Dermis blood vessel endothelial cell (primary cell): ENCODE measurements at regions not wholly inside any gene's neighbourhood (a gene's known extent, or its start where the extent isn't known, plus 50 kb on each side); places are given as distances from the start of the nearest gene placed in this dataset.
"Not testable (repeated sequence)": the region's sequence is repeated elsewhere in the genome, so short reads cannot be mapped to it uniquely, and the experiment has no call there.

Experiments used
- DNase-seq: peaks from one replicate; pipeline ENCODE4 v3.0.0; 2010

- DNase-seq, result no peak
These were observed 330.1 kb downstream of the PAPSS1 start for GRCh38 chr4:107389965-107390364.

GRCh38 chr4:107388736-107389274 lies 331.2 kb downstream of the PAPSS1 start:
- no peak for DNase-seq

GRCh38 chr4:107380836-107381438 lies 339.1 kb downstream of the PAPSS1 start:
- no peak for DNase-seq

- DNase-seq, result no peak
These were observed 339.8 kb downstream of the PAPSS1 start for GRCh38 chr4:107380190-107380589.

- peak; percentile 2 for DNase-seq
These were observed 340.8 kb downstream of the PAPSS1 start for GRCh38 chr4:107379054-107379869.

- no peak for DNase-seq
These were observed 340.2 kb upstream of the DKK2 start for GRCh38 chr4:107376293-107376692.

- no peak for DNase-seq
These were observed 330.8 kb upstream of the DKK2 start for GRCh38 chr4:107366900-107367299.

- DNase-seq, result no peak
These were observed 330.1 kb upstream of the DKK2 start for GRCh38 chr4:107366016-107366735.

- DNase-seq, result no peak
These were observed 327.0 kb upstream of the DKK2 start for GRCh38 chr4:107363125-107363524.

- DNase-seq, result no peak
These were observed 323.1 kb upstream of the DKK2 start for GRCh38 chr4:107359208-107359607.

- DNase-seq, result peak; percentile 41
These were observed 318.2 kb upstream of the DKK2 start for GRCh38 chr4:107354304-107354703.

GRCh38 chr4:107351196-107351595 lies 315.1 kb upstream of the DKK2 start:
- no peak for DNase-seq

- no peak for DNase-seq
These were observed 313.6 kb upstream of the DKK2 start for GRCh38 chr4:107349732-107350131.

GRCh38 chr4:107349266-107349665 lies 313.2 kb upstream of the DKK2 start:
- DNase-seq, result no peak

GRCh38 chr4:107348188-107349050 lies 312.3 kb upstream of the DKK2 start:
- no peak for DNase-seq

- no peak for DNase-seq
These were observed 297.4 kb upstream of the DKK2 start for GRCh38 chr4:107333518-107333917.

GRCh38 chr4:107332656-107333055 lies 296.5 kb upstream of the DKK2 start:
- DNase-seq, result not testable (repeated sequence)

- no peak for DNase-seq
These were observed 294.8 kb upstream of the DKK2 start for GRCh38 chr4:107330916-107331315.

- no peak for DNase-seq
These were observed 283.3 kb upstream of the DKK2 start for GRCh38 chr4:107319386-107319785.

GRCh38 chr4:107318078-107318477 lies 282.0 kb upstream of the DKK2 start:
- no peak for DNase-seq

GRCh38 chr4:107317611-107318010 lies 281.5 kb upstream of the DKK2 start:
- DNase-seq, result no peak

GRCh38 chr4:107315584-107315983 lies 279.5 kb upstream of the DKK2 start:
- DNase-seq, result no peak
